ENCODE measurements at regions not wholly inside any gene's neighbourhood (a gene's known extent, or its start where the extent isn't known, plus 50 kb on each side); places are given as distances from the start of the nearest gene placed in this dataset.

DNA sequence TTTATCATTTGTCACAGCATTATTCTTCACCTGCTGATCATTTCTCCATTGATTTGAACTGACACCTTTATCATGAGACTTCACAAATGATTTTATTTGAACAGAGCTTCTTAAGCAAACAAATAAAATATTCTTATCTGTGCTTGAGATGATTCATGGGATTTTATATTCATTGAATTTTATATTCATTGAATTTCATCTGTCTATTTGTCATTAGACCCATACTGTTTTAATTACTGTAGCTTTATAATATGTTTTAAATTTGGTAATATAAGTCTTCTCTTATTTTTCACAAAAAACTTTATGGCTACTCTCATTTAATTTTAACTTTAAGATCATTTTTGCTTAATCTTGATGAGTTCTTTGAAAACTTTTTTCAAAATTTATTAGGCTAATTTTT is 777.4 kb upstream of the TBX3 start:
- no peak for TF ChIP-seq EZH2 (IDR thresholded peaks at IDR 0.05)
- TF ChIP-seq, protein P1, sequence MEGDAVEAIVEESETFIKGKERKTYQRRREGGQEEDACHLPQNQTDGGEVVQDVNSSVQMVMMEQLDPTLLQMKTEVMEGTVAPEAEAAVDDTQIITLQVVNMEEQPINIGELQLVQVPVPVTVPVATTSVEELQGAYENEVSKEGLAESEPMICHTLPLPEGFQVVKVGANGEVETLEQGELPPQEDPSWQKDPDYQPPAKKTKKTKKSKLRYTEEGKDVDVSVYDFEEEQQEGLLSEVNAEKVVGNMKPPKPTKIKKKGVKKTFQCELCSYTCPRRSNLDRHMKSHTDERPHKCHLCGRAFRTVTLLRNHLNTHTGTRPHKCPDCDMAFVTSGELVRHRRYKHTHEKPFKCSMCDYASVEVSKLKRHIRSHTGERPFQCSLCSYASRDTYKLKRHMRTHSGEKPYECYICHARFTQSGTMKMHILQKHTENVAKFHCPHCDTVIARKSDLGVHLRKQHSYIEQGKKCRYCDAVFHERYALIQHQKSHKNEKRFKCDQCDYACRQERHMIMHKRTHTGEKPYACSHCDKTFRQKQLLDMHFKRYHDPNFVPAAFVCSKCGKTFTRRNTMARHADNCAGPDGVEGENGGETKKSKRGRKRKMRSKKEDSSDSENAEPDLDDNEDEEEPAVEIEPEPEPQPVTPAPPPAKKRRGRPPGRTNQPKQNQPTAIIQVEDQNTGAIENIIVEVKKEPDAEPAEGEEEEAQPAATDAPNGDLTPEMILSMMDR (IDR thresholded peaks at IDR 0.05) = no peak
- TF ChIP-seq EZH2phosphoT487 (IDR thresholded peaks at IDR 0.05) = no peak
